Neuronal stem cell (in vitro differentiated cells): ENCODE measurements at regions not wholly inside any gene's neighbourhood (a gene's known extent, or its start where the extent isn't known, plus 50 kb on each side); places are given as distances from the start of the nearest gene placed in this dataset.

ENCODE experiments used
- DNase-seq: peaks from one replicate; pipeline ENCODE4 v3.0.0-alpha.2; 2013; ENCODE audit warnings: low spot score
- H2AFZ ChIP-seq: one replicate; pipeline ENCODE4 v1.6.1; 2013; ENCODE audit warnings: mild to moderate bottlenecking, low read length, inconsistent platforms
- H2AK5ac ChIP-seq: 2 replicates; pipeline ENCODE4 v1.6.1; 2013; ENCODE audit warnings: low read depth, mild to moderate bottlenecking, inconsistent platforms, low read length, moderate library complexity, mixed read lengths
- H2BK120ac ChIP-seq: 2 replicates; pipeline ENCODE4 v1.6.1; 2013; ENCODE audit warnings: low read depth, mild to moderate bottlenecking, inconsistent platforms, low read length, moderate library complexity, mixed read lengths
- H2BK12ac ChIP-seq: one replicate; pipeline ENCODE4 v1.6.1; 2013; ENCODE audit warnings: low read length, inconsistent platforms
- H2BK15ac ChIP-seq: 2 replicates; pipeline ENCODE4 v1.6.1; 2013; ENCODE audit warnings: mild to moderate bottlenecking, low read length, inconsistent platforms, mixed read lengths
- H2BK5ac ChIP-seq: one replicate; pipeline ENCODE4 v1.6.1; 2013; ENCODE audit warnings: inconsistent platforms, mild to moderate bottlenecking, low read length, moderate library complexity
- H3K14ac ChIP-seq: one replicate; pipeline ENCODE4 v1.6.1; 2013; ENCODE audit warnings: low read length, inconsistent platforms
- H3K18ac ChIP-seq: 2 replicates; pipeline ENCODE4 v1.6.1; 2013; ENCODE audit warnings: low read length, inconsistent platforms
- H3K23ac ChIP-seq: 2 replicates; pipeline ENCODE4 v1.6.1; 2013; ENCODE audit warnings: low read depth, mild to moderate bottlenecking, mixed read lengths, low read length, inconsistent platforms; ENCODE audit not compliant: poor library complexity
- H3K27ac ChIP-seq: replicated peaks from 3 replicates; pipeline ENCODE4 v1.5.1; 2013; ENCODE audit warnings: low read length, inconsistent platforms
- H3K27me3 ChIP-seq, 3 experiments: 2 replicates each; pipeline ENCODE4 v1.6.1; 2013; ENCODE audit warnings: low read length in 3 of 3, mild to moderate bottlenecking in 2 of 3, inconsistent platforms in 1 of 3, low read depth in 1 of 3, mixed read lengths in 1 of 3, moderate library complexity in 1 of 3; ENCODE audit not compliant: control insufficient read depth in 3 of 3, insufficient read depth in 3 of 3
- H3K36me3 ChIP-seq, 2 donors: replicated peaks in 1 of 2; 2 replicates each; pipeline ENCODE4 v1.6.1; 2013; ENCODE audit warnings: low read length in 2 of 2; ENCODE audit not compliant: control insufficient read depth in 2 of 2, insufficient read depth in 2 of 2
- H3K4ac ChIP-seq: 2 replicates; pipeline ENCODE4 v1.6.1; 2013; ENCODE audit warnings: inconsistent platforms, mild to moderate bottlenecking, low read length, moderate library complexity
- H3K4me1 ChIP-seq, 2 donors: 1 replicate in 1 of 2; 2 replicates in 1 of 2; pipeline ENCODE4 v1.6.1; 2013; ENCODE audit warnings: low read length in 2 of 2, low read depth in 1 of 2; ENCODE audit not compliant: control insufficient read depth in 2 of 2, insufficient read depth in 1 of 2
- H3K4me2 ChIP-seq: one replicate; pipeline ENCODE4 v1.6.1; 2013; ENCODE audit warnings: mild to moderate bottlenecking, low read length, inconsistent platforms; ENCODE audit not compliant: insufficient read depth, poor library complexity, severe bottlenecking
- H3K4me3 ChIP-seq, 2 donors: 2 replicates each; pipeline ENCODE4 v1.5.1; 2013; ENCODE audit warnings: low read length in 2 of 2, mild to moderate bottlenecking in 2 of 2, inconsistent platforms in 1 of 2, moderate library complexity in 1 of 2
- H3K79me1 ChIP-seq: one replicate; pipeline ENCODE4 v1.6.1; 2013; ENCODE audit warnings: low read depth, mild to moderate bottlenecking, inconsistent platforms, low read length, moderate library complexity
- H3K9ac ChIP-seq: one replicate; pipeline ENCODE4 v1.6.1; 2013; ENCODE audit warnings: mild to moderate bottlenecking, low read depth, low read length, inconsistent platforms; ENCODE audit not compliant: poor library complexity
- H3K9me3 ChIP-seq, 2 donors: replicated peaks in 1 of 2; 2 replicates each; pipeline versions ENCODE3 to v1.6.1; 2013; ENCODE audit warnings: low read length in 2 of 2, mild to moderate bottlenecking in 2 of 2, inconsistent platforms in 1 of 2, low read depth in 1 of 2, mixed read lengths in 1 of 2, moderate library complexity in 1 of 2; ENCODE audit not compliant: control insufficient read depth in 2 of 2, insufficient read depth in 1 of 2
- H4K8ac ChIP-seq: one replicate; pipeline ENCODE4 v1.6.1; 2013; ENCODE audit warnings: low read depth, mild to moderate bottlenecking, inconsistent platforms, low read length, moderate library complexity
- H4K91ac ChIP-seq: one replicate; pipeline ENCODE4 v1.6.1; 2013; ENCODE audit warnings: low read length, low read depth, mild to moderate bottlenecking, inconsistent platforms; ENCODE audit not compliant: poor library complexity
- WGBS, 2 donors: extraction: QIAGEN DNeasy Blood & Tissue Kit; methylation state at CpG; one replicate each; pipeline ENCODE4 v1.1.7; 2013; ENCODE audit warnings: missing lambda C conversion rate in 2 of 2, mixed read lengths in 1 of 2; ENCODE audit not compliant: insufficient read length in 2 of 2, insufficient replicate concordance in 1 of 2; ENCODE audit errors: extremely low coverage in 2 of 2; 5-methylcytosine and 5-hydroxymethylcytosine counted together

DNA sequence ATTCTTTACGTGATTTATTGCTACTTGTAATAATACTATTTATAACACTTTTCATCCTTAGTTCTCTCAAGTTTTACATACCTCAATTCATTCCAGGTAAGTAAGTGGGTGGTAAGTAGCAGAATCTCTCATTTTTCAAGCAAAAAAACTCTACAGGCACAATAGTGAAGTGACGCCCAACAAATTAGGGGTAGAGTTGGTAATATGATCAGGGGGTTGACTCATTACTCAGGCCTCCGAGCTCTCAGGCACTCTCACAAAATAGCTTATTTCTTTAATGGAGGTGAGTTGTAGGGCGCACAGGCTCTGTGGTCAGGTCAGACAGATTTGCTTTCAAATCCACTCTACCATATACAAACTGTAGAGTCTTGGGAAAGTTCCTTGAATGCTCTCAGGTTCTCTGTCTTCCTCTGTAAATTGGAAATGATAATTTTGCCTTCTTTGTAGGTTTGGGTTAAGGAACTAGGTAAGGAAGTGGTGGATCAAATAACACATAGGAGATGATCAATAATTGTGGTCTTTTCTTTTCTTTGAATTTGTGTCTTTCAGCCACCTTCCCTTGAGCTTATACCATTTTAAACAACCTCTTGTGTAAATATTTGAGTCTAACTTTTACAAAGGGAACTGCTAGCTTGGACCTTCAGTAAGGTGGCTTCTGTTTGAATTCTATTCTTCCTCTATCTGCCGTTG lies 134.9 kb upstream of the LEF1 start:
- Histone ChIP-seq H2BK12ac (no peak overlapping the region), H2AFZ (no peak overlapping the region), H2BK5ac (no peak overlapping the region), H2BK15ac (no peak overlapping the region), H4K91ac (no peak overlapping the region), H3K27ac (no peak overlapping the region), H3K9ac (no peak overlapping the region), H3K27me3 (no peaks in the 10 kb centered on the region), H3K14ac (no peak overlapping the region), H3K36me3 (no peaks in the 10 kb centered on the region), H3K4me2 (no peak overlapping the region), H2AK5ac (no peak overlapping the region), H3K18ac (no peak overlapping the region), H4K8ac (no peak overlapping the region), H2BK120ac (no peak overlapping the region), H3K4me3 (no peak overlapping the region), H3K4me1 (peaks cover 0 to 4% of the 10 kb centered on the region in 2 donors), H3K9me3 (no peaks in the 10 kb centered on the region), H3K4ac (no peak overlapping the region), H3K23ac (no peak overlapping the region), H3K79me1 (no peaks in the 10 kb centered on the region)
- no peak for DNase-seq
- WGBS, 2 donors: no CpG with 5 or more reads among the region's 5 CpGs

DNA sequence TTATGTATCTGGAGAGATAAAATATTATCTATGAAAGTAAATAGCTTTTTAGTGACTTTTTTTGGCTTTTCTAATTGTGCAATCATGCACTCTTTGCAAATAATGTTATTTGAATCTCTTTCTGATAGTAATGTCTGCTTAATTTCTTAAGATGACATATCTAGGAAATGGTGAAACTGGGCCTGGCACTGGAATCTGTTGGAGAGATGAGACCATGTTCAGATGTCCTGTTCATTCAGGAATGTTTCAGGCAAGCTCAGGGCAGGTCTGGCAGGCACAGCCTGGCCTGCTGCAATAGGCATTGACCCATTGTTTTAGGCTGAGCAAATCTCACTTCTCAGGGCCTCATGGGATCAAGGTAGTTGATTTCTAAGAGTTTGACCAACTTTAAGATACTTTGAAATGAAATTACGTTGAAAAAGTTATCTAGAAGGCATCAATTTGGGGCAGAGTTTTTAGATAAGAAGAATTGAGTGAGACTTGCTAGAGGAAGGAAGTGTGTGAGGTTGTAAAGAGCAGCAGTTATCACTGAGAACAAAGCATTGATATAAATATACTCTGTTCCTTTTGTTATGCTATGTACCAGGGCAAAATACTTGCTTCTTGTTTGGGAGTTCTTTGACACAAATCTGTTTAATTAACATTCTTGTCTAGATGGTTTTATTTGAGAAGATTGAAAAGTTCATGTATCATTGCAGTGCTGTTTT lies 133.0 kb upstream of the LEF1 start:
- peaks cover 0 to 4% of the 10 kb centered on the region in 2 donors for H3K4me1 ChIP-seq
- H4K91ac ChIP-seq: no peak overlapping the region
- H3K4me3 ChIP-seq: no peak overlapping the region
- H3K23ac ChIP-seq: no peak overlapping the region
- H3K27me3 ChIP-seq: no peaks in the 10 kb centered on the region
- no peak overlapping the region for H2BK120ac ChIP-seq
- no peaks in the 10 kb centered on the region for H3K79me1 ChIP-seq
- H3K27ac ChIP-seq: no peak overlapping the region
- no peak overlapping the region for H4K8ac ChIP-seq
- H2BK15ac ChIP-seq: no peak overlapping the region
- no peak overlapping the region for H3K14ac ChIP-seq
- no peak overlapping the region for H3K4ac ChIP-seq
- no CpG with 5 or more reads among the region's 1 CpG for WGBS, 2 donors
- no peaks in the 10 kb centered on the region for H3K9me3 ChIP-seq
- no peaks in the 10 kb centered on the region for H3K36me3 ChIP-seq
- peak overlapping the region; percentile 59 for H2AFZ ChIP-seq
- H3K9ac ChIP-seq: no peak overlapping the region
- H2AK5ac ChIP-seq: no peak overlapping the region
- H2BK5ac ChIP-seq: no peak overlapping the region
- no peak overlapping the region for H3K18ac ChIP-seq
- no peak overlapping the region for H3K4me2 ChIP-seq
- H2BK12ac ChIP-seq: no peak overlapping the region
- DNase-seq: no peak

DNA sequence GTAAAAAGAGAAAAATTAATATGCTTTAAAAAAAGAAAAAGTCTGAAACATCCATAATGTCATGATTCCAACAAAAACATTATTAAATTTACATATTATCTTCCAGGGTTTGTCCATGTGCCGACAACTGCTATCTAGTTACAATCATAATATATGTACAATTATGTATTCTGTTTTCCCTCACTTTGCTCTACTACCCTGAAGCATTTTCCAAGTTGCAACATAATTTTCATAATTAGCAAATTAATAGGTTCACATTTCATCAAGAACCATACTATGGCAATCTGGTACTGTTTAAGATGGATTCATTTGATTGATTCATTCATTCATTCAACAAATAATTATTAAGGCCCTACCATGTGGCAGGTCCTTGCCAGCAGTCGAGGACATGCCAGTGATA lies 128.9 kb upstream of the LEF1 start:
- Histone ChIP-seq H3K4me2 (no peak overlapping the region), H2BK120ac (no peak overlapping the region), H3K14ac (no peak overlapping the region), H2BK15ac (no peak overlapping the region), H4K91ac (no peak overlapping the region), H3K27ac (no peak overlapping the region), H3K4ac (no peak overlapping the region), H3K9ac (no peak overlapping the region), H3K4me3 (no peak overlapping the region), H2AK5ac (no peak overlapping the region), H3K27me3 (no peaks in the 10 kb centered on the region), H3K36me3 (no peaks in the 10 kb centered on the region), H3K23ac (no peak overlapping the region), H3K18ac (no peak overlapping the region), H4K8ac (no peak overlapping the region), H3K79me1 (no peaks in the 10 kb centered on the region), H3K9me3 (no peaks in the 10 kb centered on the region), H2AFZ (no peak overlapping the region), H3K4me1 (peaks cover 0 to 2% of the 10 kb centered on the region in 2 donors), H2BK12ac (no peak overlapping the region), H2BK5ac (no peak overlapping the region)
- no peak for DNase-seq
- no CpG with 5 or more reads among the region's 2 CpGs for WGBS, 2 donors

DNA sequence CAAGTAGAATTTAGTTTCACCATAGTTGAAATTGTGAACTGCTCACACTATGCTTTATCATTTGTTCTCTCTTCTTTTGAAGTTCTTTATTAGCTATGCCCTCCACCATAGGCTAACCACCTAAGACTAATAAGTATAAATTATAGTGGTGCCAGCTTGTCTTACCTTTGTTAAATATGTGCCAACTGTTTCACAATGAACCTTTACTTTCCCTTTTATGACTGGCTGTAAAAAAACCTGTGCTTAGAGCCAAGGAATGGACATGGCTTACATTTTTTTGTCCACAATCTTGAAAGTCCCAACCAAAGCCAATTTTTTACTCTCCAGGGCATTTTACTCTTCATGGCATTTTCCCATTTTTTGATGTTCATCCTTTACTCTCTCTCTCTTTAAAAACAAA lies 123.5 kb upstream of the LEF1 start:
- Histone ChIP-seq H4K8ac (no peak overlapping the region), H3K23ac (no peak overlapping the region), H3K4me2 (no peak overlapping the region), H3K4me3 (no peak overlapping the region), H4K91ac (no peak overlapping the region), H3K4me1 (no peaks in the 10 kb centered on the region), H2AK5ac (no peak overlapping the region), H3K4ac (no peak overlapping the region), H3K9ac (no peak overlapping the region), H3K36me3 (no peaks in the 10 kb centered on the region), H3K79me1 (no peaks in the 10 kb centered on the region), H2BK120ac (no peak overlapping the region), H2BK12ac (no peak overlapping the region), H3K9me3 (no peaks in the 10 kb centered on the region), H2AFZ (no peak overlapping the region), H2BK5ac (no peak overlapping the region), H3K14ac (no peak overlapping the region), H3K27ac (no peak overlapping the region), H2BK15ac (no peak overlapping the region), H3K27me3 (no peaks in the 10 kb centered on the region), H3K18ac (no peak overlapping the region)
- DNase-seq: no peak
